ENCODE measurements at regions not wholly inside any gene's neighbourhood (a gene's known extent, or its start where the extent isn't known, plus 50 kb on each side); places are given as distances from the start of the nearest gene placed in this dataset.

GRCh38 chr18:46289931-46290330 is 185.7 kb downstream of the HAUS1 start:
- H3K27me3 Mint-ChIP-seq: no peaks in the 10 kb centered on the region
- no peaks in the 10 kb centered on the region for H3K9me3 Mint-ChIP-seq (ENCODE audit: low read depth)
- H3K4me1 Mint-ChIP-seq (ENCODE audit: low read depth): no peaks in the 10 kb centered on the region
- no peak overlapping the region for H3K4me3 Mint-ChIP-seq
- peaks cover 2% of the 10 kb centered on the region for H3K36me3 Mint-ChIP-seq
- H3K27ac Mint-ChIP-seq: no peak overlapping the region

GRCh38 chr18:46290440-46291020 is 186.3 kb downstream of the HAUS1 start:
- no peaks in the 10 kb centered on the region for H3K27me3 Mint-ChIP-seq
- H3K27ac Mint-ChIP-seq: no peak overlapping the region
- no peak overlapping the region for H3K4me3 Mint-ChIP-seq
- H3K4me1 Mint-ChIP-seq (ENCODE audit: low read depth): no peaks in the 10 kb centered on the region
- H3K36me3 Mint-ChIP-seq: no peaks in the 10 kb centered on the region
- H3K9me3 Mint-ChIP-seq (ENCODE audit: low read depth): no peaks in the 10 kb centered on the region

- Mint-ChIP-seq H3K4me1 (ENCODE audit: low read depth) (no peaks in the 10 kb centered on the region), H3K9me3 (ENCODE audit: low read depth) (no peaks in the 10 kb centered on the region), H3K27ac (peak overlapping the region; percentile 2), H3K4me3 (no peak overlapping the region), H3K36me3 (no peaks in the 10 kb centered on the region), H3K27me3 (no peaks in the 10 kb centered on the region)
Observed at GRCh38 chr18:46291149-46291548, 187.0 kb downstream of the HAUS1 start.

- no peaks in the 10 kb centered on the region for H3K36me3 Mint-ChIP-seq
- H3K27ac Mint-ChIP-seq: no peak overlapping the region
- H3K4me1 Mint-ChIP-seq (ENCODE audit: low read depth): no peaks in the 10 kb centered on the region
- no peaks in the 10 kb centered on the region for H3K27me3 Mint-ChIP-seq
- no peaks in the 10 kb centered on the region for H3K9me3 Mint-ChIP-seq (ENCODE audit: low read depth)
- H3K4me3 Mint-ChIP-seq: no peak overlapping the region
Observed at GRCh38 chr18:46293742-46294181, 189.6 kb downstream of the HAUS1 start.

- no peaks in the 10 kb centered on the region for H3K36me3 Mint-ChIP-seq
- no peaks in the 10 kb centered on the region for H3K9me3 Mint-ChIP-seq (ENCODE audit: low read depth)
- H3K4me1 Mint-ChIP-seq (ENCODE audit: low read depth): no peaks in the 10 kb centered on the region
- H3K27ac Mint-ChIP-seq: no peak overlapping the region
- no peak overlapping the region for H3K4me3 Mint-ChIP-seq
- no peaks in the 10 kb centered on the region for H3K27me3 Mint-ChIP-seq
Observed at GRCh38 chr18:46294318-46294717, 190.1 kb downstream of the HAUS1 start.

- no peak overlapping the region for H3K27ac Mint-ChIP-seq
- H3K36me3 Mint-ChIP-seq: no peaks in the 10 kb centered on the region
- no peak overlapping the region for H3K4me3 Mint-ChIP-seq
- no peaks in the 10 kb centered on the region for H3K4me1 Mint-ChIP-seq (ENCODE audit: low read depth)
- no peaks in the 10 kb centered on the region for H3K27me3 Mint-ChIP-seq
- no peaks in the 10 kb centered on the region for H3K9me3 Mint-ChIP-seq (ENCODE audit: low read depth)
Observed at GRCh38 chr18:46294751-46295150, 190.6 kb downstream of the HAUS1 start.

- Mint-ChIP-seq H3K27me3 (no peaks in the 10 kb centered on the region), H3K27ac (no peak overlapping the region), H3K36me3 (no peaks in the 10 kb centered on the region), H3K4me1 (ENCODE audit: low read depth) (no peaks in the 10 kb centered on the region), H3K9me3 (ENCODE audit: low read depth) (no peaks in the 10 kb centered on the region), H3K4me3 (no peak overlapping the region)
Observed at GRCh38 chr18:46295416-46295815, 191.2 kb downstream of the HAUS1 start.

GRCh38 chr18:46296656-46297055 is 192.5 kb downstream of the HAUS1 start:
- Mint-ChIP-seq H3K27ac (no peak overlapping the region), H3K36me3 (no peaks in the 10 kb centered on the region)

GRCh38 chr18:46297124-46297523 is 192.9 kb downstream of the HAUS1 start:
- Mint-ChIP-seq H3K4me3 (no peak overlapping the region), H3K9me3 (ENCODE audit: low read depth) (no peaks in the 10 kb centered on the region), H3K4me1 (ENCODE audit: low read depth) (no peaks in the 10 kb centered on the region), H3K27ac (no peak overlapping the region), H3K36me3 (no peaks in the 10 kb centered on the region), H3K27me3 (no peaks in the 10 kb centered on the region)

More at GRCh38 chr18:46296656-46297055, 192.5 kb downstream of the HAUS1 start:
- H3K9me3 Mint-ChIP-seq (ENCODE audit: low read depth): no peaks in the 10 kb centered on the region
- H3K27me3 Mint-ChIP-seq: no peaks in the 10 kb centered on the region
- H3K4me3 Mint-ChIP-seq: no peak overlapping the region
- H3K4me1 Mint-ChIP-seq (ENCODE audit: low read depth): no peaks in the 10 kb centered on the region

GRCh38 chr18:46297621-46298020 is 193.4 kb downstream of the HAUS1 start:
- H3K4me1 Mint-ChIP-seq (ENCODE audit: low read depth): no peaks in the 10 kb centered on the region
- H3K36me3 Mint-ChIP-seq: no peaks in the 10 kb centered on the region
- peaks cover 2% of the 10 kb centered on the region for H3K27me3 Mint-ChIP-seq
- H3K27ac Mint-ChIP-seq: no peak overlapping the region
- H3K4me3 Mint-ChIP-seq: no peak overlapping the region
- no peaks in the 10 kb centered on the region for H3K9me3 Mint-ChIP-seq (ENCODE audit: low read depth)

GRCh38 chr18:46298511-46298910 is 194.3 kb downstream of the HAUS1 start:
- H3K4me3 Mint-ChIP-seq: no peak overlapping the region
- H3K4me1 Mint-ChIP-seq (ENCODE audit: low read depth): peaks cover 2% of the 10 kb centered on the region
- H3K36me3 Mint-ChIP-seq: no peaks in the 10 kb centered on the region
- H3K27ac Mint-ChIP-seq: no peak overlapping the region
- H3K9me3 Mint-ChIP-seq (ENCODE audit: low read depth): no peaks in the 10 kb centered on the region
- peaks cover 6% of the 10 kb centered on the region for H3K27me3 Mint-ChIP-seq

GRCh38 chr18:46299465-46300008 is 195.4 kb downstream of the HAUS1 start:
- Mint-ChIP-seq H3K4me1 (ENCODE audit: low read depth) (peaks cover 2% of the 10 kb centered on the region), H3K27ac (no peak overlapping the region), H3K9me3 (ENCODE audit: low read depth) (no peaks in the 10 kb centered on the region), H3K27me3 (peaks cover 6% of the 10 kb centered on the region), H3K36me3 (no peaks in the 10 kb centered on the region), H3K4me3 (no peak overlapping the region)

GRCh38 chr18:46301081-46301480 is 196.9 kb downstream of the HAUS1 start:
- Mint-ChIP-seq H3K4me3 (no peak overlapping the region), H3K27ac (no peak overlapping the region), H3K36me3 (no peaks in the 10 kb centered on the region), H3K27me3 (peaks cover 6% of the 10 kb centered on the region), H3K9me3 (ENCODE audit: low read depth) (no peaks in the 10 kb centered on the region), H3K4me1 (ENCODE audit: low read depth) (peaks cover 2% of the 10 kb centered on the region)

GRCh38 chr18:46301571-46301970 is 197.4 kb downstream of the HAUS1 start:
- Mint-ChIP-seq H3K27me3 (peaks cover 6% of the 10 kb centered on the region), H3K27ac (no peak overlapping the region), H3K4me3 (no peak overlapping the region), H3K36me3 (peaks cover 2% of the 10 kb centered on the region), H3K9me3 (ENCODE audit: low read depth) (peaks cover 3% of the 10 kb centered on the region), H3K4me1 (ENCODE audit: low read depth) (peaks cover 2% of the 10 kb centered on the region)

- H3K9me3 Mint-ChIP-seq (ENCODE audit: low read depth): peaks cover 11% of the 10 kb centered on the region
- H3K4me3 Mint-ChIP-seq: no peak overlapping the region
- H3K4me1 Mint-ChIP-seq (ENCODE audit: low read depth): peaks cover 2% of the 10 kb centered on the region
- H3K36me3 Mint-ChIP-seq: peaks cover 10% of the 10 kb centered on the region
- no peak overlapping the region for H3K27ac Mint-ChIP-seq
- peaks cover 6% of the 10 kb centered on the region for H3K27me3 Mint-ChIP-seq
Observed at GRCh38 chr18:46302528-46303485, 198.6 kb downstream of the HAUS1 start.

All from activated naive CD8-positive, alpha-beta T cell (primary cell).